Stimulated activated CD4-positive, alpha-beta T cell treated with anti-CD3 and anti-CD28 coated beads, TNF-alpha, amount 100 ng/mL, for 4 hours (primary cell): ENCODE measurements at regions not wholly inside any gene's neighbourhood (a gene's known extent, or its start where the extent isn't known, plus 50 kb on each side); places are given as distances from the start of the nearest gene placed in this dataset.

Experiments used
- DNase-seq, 3 experiments: peaks; one replicate each; pipeline ENCODE4 v3.0.0-alpha.2; 2020; ENCODE audit warnings: low read depth in 3 of 3

GRCh38 chr11:123258877-123259276 lies 63.8 kb upstream of the CLMP start:
- DNase-seq, result no peak

GRCh38 chr11:123257370-123257769 lies 62.3 kb upstream of the CLMP start:
- no peak for DNase-seq

- no peak for DNase-seq
Observed at GRCh38 chr11:123255909-123256308, 60.9 kb upstream of the CLMP start.

GRCh38 chr11:123254357-123254756 lies 59.3 kb upstream of the CLMP start:
- DNase-seq, result no peak

GRCh38 chr11:123253911-123254310 lies 58.9 kb upstream of the CLMP start:
- no peak for DNase-seq

- DNase-seq, result no peak
Observed at GRCh38 chr11:123253223-123253622, 58.2 kb upstream of the CLMP start.

GRCh38 chr11:123251657-123252344 lies 56.8 kb upstream of the CLMP start:
- DNase-seq, result no peak

- no peak for DNase-seq
Observed at GRCh38 chr11:123250892-123251656, 56.0 kb upstream of the CLMP start.

GRCh38 chr11:123249354-123249753 lies 54.3 kb upstream of the CLMP start:
- DNase-seq, result no peak

GRCh38 chr11:123247813-123248379 lies 52.8 kb upstream of the CLMP start:
- DNase-seq, result no peak

- DNase-seq, result no peak
Observed at GRCh38 chr11:123247496-123247799, 52.4 kb upstream of the CLMP start.

GRCh38 chr11:123246749-123247495 lies 51.9 kb upstream of the CLMP start:
- peak; percentile 58 to 67 (median 64) for DNase-seq

GRCh38 chr11:123245567-123245966 lies 50.5 kb upstream of the CLMP start:
- no peak for DNase-seq
